Kidney epithelial cell (primary cell): ENCODE measurements at regions not wholly inside any gene's neighbourhood (a gene's known extent, or its start where the extent isn't known, plus 50 kb on each side); places are given as distances from the start of the nearest gene placed in this dataset.

Experiments
- DNase-seq: peaks from one replicate; pipeline ENCODE4 v3.0.0-alpha.2; 2010; ENCODE audit warnings: low read depth
- H3K27me3 ChIP-seq: 2 replicates; pipeline ENCODE4 v1.6.0; 2011; ENCODE audit warnings: low read length; ENCODE audit not compliant: control insufficient read depth, insufficient read depth
- H3K36me3 ChIP-seq: 2 replicates; pipeline ENCODE4 v1.5.1; 2011; ENCODE audit warnings: low read length; ENCODE audit not compliant: control insufficient read depth, insufficient read depth
- H3K4me3 ChIP-seq: 2 replicates; pipeline ENCODE4 v1.5.1; 2011; ENCODE audit warnings: low read depth, mild to moderate bottlenecking, control low read depth, low read length
- TF ChIP-seq, protein P1 (sequence below): IDR thresholded peaks from 2 replicates; pipeline ENCODE4 v1.5.1; 2011; ENCODE audit warnings: mild to moderate bottlenecking, moderate library complexity, low read length, control low read depth, inconsistent platforms; ENCODE audit not compliant: insufficient read depth, poor library complexity, severe bottlenecking

DNA sequence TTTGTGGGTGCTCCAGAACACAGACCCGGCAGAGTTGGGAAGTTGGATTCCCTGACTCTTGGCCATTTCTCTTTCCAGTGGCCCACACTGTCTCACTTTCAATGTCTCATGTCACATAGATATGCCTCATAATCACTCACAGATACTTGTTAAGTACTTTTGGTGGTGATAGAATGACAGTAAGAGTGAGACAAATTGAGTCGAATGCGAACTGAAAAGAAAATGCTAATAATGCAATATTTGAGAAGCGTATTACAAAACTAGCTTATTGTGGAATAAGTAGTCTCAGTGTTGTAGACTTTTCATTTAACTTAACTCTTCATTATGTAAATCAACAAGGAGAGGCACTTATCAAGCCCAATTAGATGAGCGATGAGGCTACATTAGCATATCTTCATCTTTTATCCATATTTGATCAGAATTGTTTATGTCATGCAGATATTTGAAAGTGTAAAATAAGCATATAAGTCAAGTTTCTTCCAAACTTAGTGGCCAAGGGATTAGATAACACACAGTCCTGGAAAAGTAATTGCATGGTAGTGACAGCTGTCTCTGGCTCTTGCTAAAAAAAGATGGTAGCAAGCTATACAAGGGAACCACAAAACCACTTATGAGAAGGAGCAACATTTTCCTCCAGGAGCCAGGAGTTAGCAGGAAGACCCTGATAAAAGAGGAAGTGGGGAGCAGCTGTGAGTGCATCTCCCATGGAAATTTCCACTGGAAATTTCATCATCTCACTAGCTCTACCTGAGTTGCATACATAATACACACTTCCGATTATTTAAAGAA lies 243.6 kb downstream of the ARRDC4 start:
- Histone ChIP-seq H3K27me3 (no peaks in the 10 kb centered on the region), H3K36me3 (no peaks in the 10 kb centered on the region), H3K4me3 (no peak overlapping the region)
- DNase-seq: no peak
- TF ChIP-seq, protein P1, sequence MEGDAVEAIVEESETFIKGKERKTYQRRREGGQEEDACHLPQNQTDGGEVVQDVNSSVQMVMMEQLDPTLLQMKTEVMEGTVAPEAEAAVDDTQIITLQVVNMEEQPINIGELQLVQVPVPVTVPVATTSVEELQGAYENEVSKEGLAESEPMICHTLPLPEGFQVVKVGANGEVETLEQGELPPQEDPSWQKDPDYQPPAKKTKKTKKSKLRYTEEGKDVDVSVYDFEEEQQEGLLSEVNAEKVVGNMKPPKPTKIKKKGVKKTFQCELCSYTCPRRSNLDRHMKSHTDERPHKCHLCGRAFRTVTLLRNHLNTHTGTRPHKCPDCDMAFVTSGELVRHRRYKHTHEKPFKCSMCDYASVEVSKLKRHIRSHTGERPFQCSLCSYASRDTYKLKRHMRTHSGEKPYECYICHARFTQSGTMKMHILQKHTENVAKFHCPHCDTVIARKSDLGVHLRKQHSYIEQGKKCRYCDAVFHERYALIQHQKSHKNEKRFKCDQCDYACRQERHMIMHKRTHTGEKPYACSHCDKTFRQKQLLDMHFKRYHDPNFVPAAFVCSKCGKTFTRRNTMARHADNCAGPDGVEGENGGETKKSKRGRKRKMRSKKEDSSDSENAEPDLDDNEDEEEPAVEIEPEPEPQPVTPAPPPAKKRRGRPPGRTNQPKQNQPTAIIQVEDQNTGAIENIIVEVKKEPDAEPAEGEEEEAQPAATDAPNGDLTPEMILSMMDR: no peak

DNA sequence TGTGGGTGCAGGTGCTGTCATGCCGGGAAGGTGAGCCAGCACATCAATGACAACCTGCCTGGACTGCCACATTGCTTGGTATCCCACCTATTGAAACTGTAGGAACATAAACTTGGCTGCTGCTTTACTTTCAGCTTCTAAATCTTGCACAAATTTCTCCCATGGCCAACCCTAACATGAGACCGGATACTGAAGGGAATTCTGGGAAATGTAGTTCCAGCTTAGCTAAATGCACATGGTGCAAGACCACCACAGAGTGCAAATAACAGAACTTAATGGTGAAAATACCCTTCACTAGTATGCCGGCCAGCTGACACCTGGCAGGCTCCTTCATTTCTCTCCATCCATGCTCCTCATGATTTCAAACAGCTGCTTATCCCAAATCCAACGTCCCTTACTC lies 247.4 kb downstream of the ARRDC4 start:
- no peak for DNase-seq
- TF ChIP-seq, protein P1: no peak
- Histone ChIP-seq H3K36me3 (no peaks in the 10 kb centered on the region), H3K4me3 (no peak overlapping the region), H3K27me3 (no peaks in the 10 kb centered on the region)

- Histone ChIP-seq H3K27me3 (no peaks in the 10 kb centered on the region), H3K36me3 (no peaks in the 10 kb centered on the region), H3K4me3 (no peak overlapping the region)
- TF ChIP-seq, protein P1: no peak
- no peak for DNase-seq
These were observed 253.0 kb downstream of the ARRDC4 start for GRCh38 chr15:98213346-98213979.

GRCh38 chr15:98216166-98216565 lies 255.7 kb downstream of the ARRDC4 start:
- TF ChIP-seq, protein P1: no peak
- no peak for DNase-seq
- no peaks in the 10 kb centered on the region for H3K27me3 ChIP-seq
- H3K36me3 ChIP-seq: no peaks in the 10 kb centered on the region
- H3K4me3 ChIP-seq: no peak overlapping the region

DNA sequence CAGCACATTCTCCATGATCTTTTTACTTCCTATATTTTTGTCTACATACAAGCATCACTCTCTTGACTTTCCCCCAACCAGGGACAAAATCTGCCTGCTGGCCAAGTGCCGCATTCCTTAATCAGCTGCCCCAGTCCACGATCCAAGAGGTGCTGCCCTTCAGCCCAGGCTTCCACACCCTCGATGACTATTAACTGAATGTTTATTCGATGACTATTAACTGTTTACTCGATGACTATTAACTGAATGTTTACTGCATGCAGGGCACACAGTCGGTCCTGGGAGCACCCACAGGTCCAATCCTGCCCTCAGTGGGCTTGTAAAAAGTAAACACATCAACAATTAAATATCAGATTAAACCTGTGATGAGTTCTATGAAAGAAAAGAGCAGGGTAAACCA lies 256.9 kb downstream of the ARRDC4 start:
- H3K27me3 ChIP-seq: no peaks in the 10 kb centered on the region
- no peak overlapping the region for H3K4me3 ChIP-seq
- TF ChIP-seq, protein P1: no peak
- H3K36me3 ChIP-seq: no peaks in the 10 kb centered on the region
- DNase-seq: no peak
